SK-N-SH (cell line): ENCODE measurements at regions not wholly inside any gene's neighbourhood (a gene's known extent, or its start where the extent isn't known, plus 50 kb on each side); places are given as distances from the start of the nearest gene placed in this dataset.

ENCODE experiments used
- EZH2phosphoT487 ChIP-seq: fragments of 200-600 bp; sonication (generic); IDR thresholded peaks from 2 replicates; pipeline ENCODE4 v1.6.1; 2017; ENCODE audit warnings: low read depth, mixed run types, mild to moderate bottlenecking, antibody characterized with exemption, moderate library complexity, borderline replicate concordance
- NRF1 ChIP-seq: IDR thresholded peaks from 2 replicates; pipeline ENCODE4 v1.6.1; 2012; ENCODE audit warnings: low read depth, mild to moderate bottlenecking, low read length
- POLR2AphosphoS5 ChIP-seq: IDR thresholded peaks from 2 replicates; pipeline ENCODE4 v1.6.1; 2012; ENCODE audit warnings: low read depth, low read length
- SMC3 ChIP-seq: IDR thresholded peaks from 2 replicates; pipeline ENCODE4 v1.6.1; 2012; ENCODE audit warnings: low read depth, low read length, improper control_type of control experiment
- YY1 ChIP-seq: IDR thresholded peaks from 2 replicates; pipeline ENCODE4 v1.4.0; 2012; ENCODE audit warnings: low read depth, mild to moderate bottlenecking
- ZBTB33 ChIP-seq: IDR thresholded peaks from 2 replicates; pipeline ENCODE4 v1.4.0; 2012; ENCODE audit warnings: low read depth, borderline replicate concordance
- TF ChIP-seq, protein P1 (sequence below): fragments of 200-600 bp; sonication (generic); IDR thresholded peaks from 2 replicates; pipeline ENCODE4 v1.6.1; 2017; ENCODE audit warnings: antibody characterized with exemption, mild to moderate bottlenecking, moderate library complexity
- TF ChIP-seq, protein P2 (sequence below): IDR thresholded peaks from 2 replicates; pipeline ENCODE4; 2012

- TF ChIP-seq EZH2phosphoT487 (no peak), NRF1 (no peak), ZBTB33 (no peak), POLR2AphosphoS5 (no peak), YY1 (no peak), SMC3 (no peak)
- TF ChIP-seq, protein P1, sequence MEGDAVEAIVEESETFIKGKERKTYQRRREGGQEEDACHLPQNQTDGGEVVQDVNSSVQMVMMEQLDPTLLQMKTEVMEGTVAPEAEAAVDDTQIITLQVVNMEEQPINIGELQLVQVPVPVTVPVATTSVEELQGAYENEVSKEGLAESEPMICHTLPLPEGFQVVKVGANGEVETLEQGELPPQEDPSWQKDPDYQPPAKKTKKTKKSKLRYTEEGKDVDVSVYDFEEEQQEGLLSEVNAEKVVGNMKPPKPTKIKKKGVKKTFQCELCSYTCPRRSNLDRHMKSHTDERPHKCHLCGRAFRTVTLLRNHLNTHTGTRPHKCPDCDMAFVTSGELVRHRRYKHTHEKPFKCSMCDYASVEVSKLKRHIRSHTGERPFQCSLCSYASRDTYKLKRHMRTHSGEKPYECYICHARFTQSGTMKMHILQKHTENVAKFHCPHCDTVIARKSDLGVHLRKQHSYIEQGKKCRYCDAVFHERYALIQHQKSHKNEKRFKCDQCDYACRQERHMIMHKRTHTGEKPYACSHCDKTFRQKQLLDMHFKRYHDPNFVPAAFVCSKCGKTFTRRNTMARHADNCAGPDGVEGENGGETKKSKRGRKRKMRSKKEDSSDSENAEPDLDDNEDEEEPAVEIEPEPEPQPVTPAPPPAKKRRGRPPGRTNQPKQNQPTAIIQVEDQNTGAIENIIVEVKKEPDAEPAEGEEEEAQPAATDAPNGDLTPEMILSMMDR: no peak
- TF ChIP-seq, protein P2, sequence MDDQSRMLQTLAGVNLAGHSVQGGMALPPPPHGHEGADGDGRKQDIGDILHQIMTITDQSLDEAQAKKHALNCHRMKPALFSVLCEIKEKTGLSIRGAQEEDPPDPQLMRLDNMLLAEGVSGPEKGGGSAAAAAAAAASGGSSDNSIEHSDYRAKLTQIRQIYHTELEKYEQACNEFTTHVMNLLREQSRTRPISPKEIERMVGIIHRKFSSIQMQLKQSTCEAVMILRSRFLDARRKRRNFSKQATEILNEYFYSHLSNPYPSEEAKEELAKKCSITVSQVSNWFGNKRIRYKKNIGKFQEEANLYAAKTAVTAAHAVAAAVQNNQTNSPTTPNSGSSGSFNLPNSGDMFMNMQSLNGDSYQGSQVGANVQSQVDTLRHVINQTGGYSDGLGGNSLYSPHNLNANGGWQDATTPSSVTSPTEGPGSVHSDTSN: no peak
These were observed 237.8 kb upstream of the GALNT17 start for GRCh38 chr7:70893971-70894715.
